Esophagus muscularis mucosa (tissue), 4 donors: ENCODE measurements at regions not wholly inside any gene's neighbourhood (a gene's known extent, or its start where the extent isn't known, plus 50 kb on each side); places are given as distances from the start of the nearest gene placed in this dataset.

Experiments
- EP300 ChIP-seq: sonication (generic); formaldehyde crosslinking; IDR thresholded peaks from one replicate; pipeline ENCODE4 v1.6.1; 2017; ENCODE audit warnings: antibody characterized with exemption
- POLR2A ChIP-seq: fragments of 450-650 bp; IDR thresholded peaks from one replicate; pipeline ENCODE4 v1.6.1; 2017; ENCODE audit warnings: antibody characterized with exemption, moderate library complexity, mild to moderate bottlenecking, low read depth
- POLR2AphosphoS5 ChIP-seq, 2 donors: sonication (generic); formaldehyde crosslinking; IDR thresholded peaks; one replicate each; pipeline ENCODE4 v1.6.1; 2017; ENCODE audit warnings: antibody characterized with exemption in 2 of 2
- TF ChIP-seq, protein P1 (sequence below), 3 experiments: fragments of 200-600 bp in 2 of 3; fragments of 450-650 bp in 1 of 3; sonication (generic) in 2 of 3; IDR thresholded peaks; one replicate each; pipeline ENCODE4 v1.5.1; 2017 to 2019; ENCODE audit warnings: antibody characterized with exemption in 3 of 3, mild to moderate bottlenecking in 2 of 3, moderate library complexity in 1 of 3

DNA sequence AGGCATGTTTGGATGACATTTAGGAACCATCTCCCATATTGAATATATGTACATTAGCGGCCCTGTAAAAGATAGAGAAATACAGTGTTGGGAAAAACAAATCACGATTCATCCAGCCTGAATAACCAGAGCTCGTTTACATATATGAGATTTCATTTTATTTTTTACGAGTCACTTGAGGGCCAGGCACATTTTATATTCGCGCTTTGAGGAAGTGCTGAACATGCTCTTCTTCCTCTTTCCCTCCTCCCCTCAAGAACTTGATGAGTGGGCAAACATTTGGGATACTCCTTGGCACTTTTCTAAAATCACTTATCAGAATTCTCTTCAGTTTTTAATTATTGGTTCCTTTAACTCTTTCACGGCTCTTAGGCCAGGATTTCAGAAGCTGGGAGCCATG lies 268.0 kb upstream of the TANK start:
- TF ChIP-seq, protein P1, sequence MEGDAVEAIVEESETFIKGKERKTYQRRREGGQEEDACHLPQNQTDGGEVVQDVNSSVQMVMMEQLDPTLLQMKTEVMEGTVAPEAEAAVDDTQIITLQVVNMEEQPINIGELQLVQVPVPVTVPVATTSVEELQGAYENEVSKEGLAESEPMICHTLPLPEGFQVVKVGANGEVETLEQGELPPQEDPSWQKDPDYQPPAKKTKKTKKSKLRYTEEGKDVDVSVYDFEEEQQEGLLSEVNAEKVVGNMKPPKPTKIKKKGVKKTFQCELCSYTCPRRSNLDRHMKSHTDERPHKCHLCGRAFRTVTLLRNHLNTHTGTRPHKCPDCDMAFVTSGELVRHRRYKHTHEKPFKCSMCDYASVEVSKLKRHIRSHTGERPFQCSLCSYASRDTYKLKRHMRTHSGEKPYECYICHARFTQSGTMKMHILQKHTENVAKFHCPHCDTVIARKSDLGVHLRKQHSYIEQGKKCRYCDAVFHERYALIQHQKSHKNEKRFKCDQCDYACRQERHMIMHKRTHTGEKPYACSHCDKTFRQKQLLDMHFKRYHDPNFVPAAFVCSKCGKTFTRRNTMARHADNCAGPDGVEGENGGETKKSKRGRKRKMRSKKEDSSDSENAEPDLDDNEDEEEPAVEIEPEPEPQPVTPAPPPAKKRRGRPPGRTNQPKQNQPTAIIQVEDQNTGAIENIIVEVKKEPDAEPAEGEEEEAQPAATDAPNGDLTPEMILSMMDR (IDR thresholded peaks at IDR 0.05), result no peak
- no peak for TF ChIP-seq POLR2AphosphoS5 (IDR thresholded peaks at IDR 0.05)
- no peak for TF ChIP-seq EP300
- TF ChIP-seq POLR2A, result no peak
